ENCODE measurements at regions not wholly inside any gene's neighbourhood (a gene's known extent, or its start where the extent isn't known, plus 50 kb on each side); places are given as distances from the start of the nearest gene placed in this dataset.

- DNase-seq (ENCODE audit: low spot score) (no peak), FAIRE-seq (no peak)
Measured at GRCh38 chr13:111893607-111894443, 173.1 kb upstream of the SOX1 start.

GRCh38 chr13:111895896-111896821, 170.8 kb upstream of the SOX1 start:
- DNase-seq (ENCODE audit: low spot score) (no peak), FAIRE-seq (peak; percentile 13)

GRCh38 chr13:111897178-111897845, 169.6 kb upstream of the SOX1 start:
- FAIRE-seq (no peak), DNase-seq (ENCODE audit: low spot score) (no peak)

- FAIRE-seq, result no peak
- no peak for DNase-seq (ENCODE audit: low spot score)
Measured at GRCh38 chr13:111897846-111898215, 169.1 kb upstream of the SOX1 start.

GRCh38 chr13:111898956-111899713, 167.8 kb upstream of the SOX1 start:
- FAIRE-seq (peak; percentile 65), DNase-seq (ENCODE audit: low spot score) (no peak)

GRCh38 chr13:111899714-111900389, 167.1 kb upstream of the SOX1 start:
- FAIRE-seq (no peak), DNase-seq (ENCODE audit: low spot score) (no peak)

- FAIRE-seq (no peak), DNase-seq (ENCODE audit: low spot score) (no peak)
Measured at GRCh38 chr13:111900390-111901131, 166.4 kb upstream of the SOX1 start.

- no peak for DNase-seq (ENCODE audit: low spot score)
- FAIRE-seq, result no peak
Measured at GRCh38 chr13:111901267-111901915, 165.6 kb upstream of the SOX1 start.

GRCh38 chr13:111902726-111903125, 164.2 kb upstream of the SOX1 start:
- FAIRE-seq (peak; percentile 89), DNase-seq (ENCODE audit: low spot score) (peak; percentile 41)

GRCh38 chr13:111903143-111903542, 163.8 kb upstream of the SOX1 start:
- DNase-seq (ENCODE audit: low spot score) (no peak), FAIRE-seq (peak; percentile 96)

- DNase-seq (ENCODE audit: low spot score), result no peak
Measured at GRCh38 chr13:111904166-111904565, 162.8 kb upstream of the SOX1 start.

GRCh38 chr13:111904701-111905608, 162.0 kb upstream of the SOX1 start:
- FAIRE-seq, result no peak
- no peak for DNase-seq (ENCODE audit: low spot score)

More at GRCh38 chr13:111904166-111904565, 162.8 kb upstream of the SOX1 start:
- no peak for FAIRE-seq

GRCh38 chr13:111905609-111905945, 161.4 kb upstream of the SOX1 start:
- FAIRE-seq (no peak), DNase-seq (ENCODE audit: low spot score) (no peak)

- no peak for FAIRE-seq
- DNase-seq (ENCODE audit: low spot score), result no peak
Measured at GRCh38 chr13:111906306-111906705, 160.6 kb upstream of the SOX1 start.

- FAIRE-seq (no peak), DNase-seq (ENCODE audit: low spot score) (no peak)
Measured at GRCh38 chr13:111906816-111907215, 160.1 kb upstream of the SOX1 start.

GRCh38 chr13:111907341-111907880, 159.5 kb upstream of the SOX1 start:
- no peak for FAIRE-seq
- no peak for DNase-seq (ENCODE audit: low spot score)

GRCh38 chr13:111908361-111908760, 158.6 kb upstream of the SOX1 start:
- DNase-seq (ENCODE audit: low spot score), result no peak
- FAIRE-seq, result no peak

GRCh38 chr13:111908981-111909380, 158.0 kb upstream of the SOX1 start:
- FAIRE-seq (no peak), DNase-seq (ENCODE audit: low spot score) (no peak)

All from urothelium cell line (cell line).